Neural cell (in vitro differentiated cells): ENCODE measurements at regions not wholly inside any gene's neighbourhood (a gene's known extent, or its start where the extent isn't known, plus 50 kb on each side); places are given as distances from the start of the nearest gene placed in this dataset.

Experiments
- MXI1 ChIP-seq: fragments of 450-650 bp; conservative IDR thresholded peaks from 2 replicates; pipeline ENCODE4 v1.6.1; 2014; ENCODE audit warnings: antibody characterized with exemption, mild to moderate bottlenecking; ENCODE audit not compliant: poor library complexity, severe bottlenecking
- TF ChIP-seq, protein P1 (sequence below): fragments of 450-650 bp; IDR thresholded peaks from 2 replicates; pipeline ENCODE4 v1.5.1; 2014; ENCODE audit warnings: antibody characterized with exemption, mild to moderate bottlenecking, moderate library complexity; ENCODE audit not compliant: poor library complexity, severe bottlenecking

DNA sequence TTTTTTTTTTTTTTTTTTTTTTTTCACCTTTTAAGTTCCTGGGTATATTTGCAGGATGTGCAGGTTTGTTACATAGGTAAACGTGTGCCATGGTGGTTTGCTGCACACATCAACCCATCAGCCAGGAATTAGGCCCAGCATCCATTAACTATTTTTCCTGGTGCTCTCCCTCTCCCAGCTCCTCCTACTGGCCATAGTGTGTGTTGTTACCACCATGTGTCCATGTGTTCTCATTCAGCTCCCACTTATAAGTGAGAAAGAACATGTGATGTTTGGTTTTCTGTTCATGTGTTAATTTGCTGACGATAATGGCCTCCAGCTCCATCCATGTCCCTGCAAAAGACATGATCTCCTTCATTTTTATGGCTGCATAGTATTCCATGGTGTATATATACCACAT, 350.5 kb downstream of the MAN2A1 start:
- no peak for TF ChIP-seq MXI1
- TF ChIP-seq, protein P1, sequence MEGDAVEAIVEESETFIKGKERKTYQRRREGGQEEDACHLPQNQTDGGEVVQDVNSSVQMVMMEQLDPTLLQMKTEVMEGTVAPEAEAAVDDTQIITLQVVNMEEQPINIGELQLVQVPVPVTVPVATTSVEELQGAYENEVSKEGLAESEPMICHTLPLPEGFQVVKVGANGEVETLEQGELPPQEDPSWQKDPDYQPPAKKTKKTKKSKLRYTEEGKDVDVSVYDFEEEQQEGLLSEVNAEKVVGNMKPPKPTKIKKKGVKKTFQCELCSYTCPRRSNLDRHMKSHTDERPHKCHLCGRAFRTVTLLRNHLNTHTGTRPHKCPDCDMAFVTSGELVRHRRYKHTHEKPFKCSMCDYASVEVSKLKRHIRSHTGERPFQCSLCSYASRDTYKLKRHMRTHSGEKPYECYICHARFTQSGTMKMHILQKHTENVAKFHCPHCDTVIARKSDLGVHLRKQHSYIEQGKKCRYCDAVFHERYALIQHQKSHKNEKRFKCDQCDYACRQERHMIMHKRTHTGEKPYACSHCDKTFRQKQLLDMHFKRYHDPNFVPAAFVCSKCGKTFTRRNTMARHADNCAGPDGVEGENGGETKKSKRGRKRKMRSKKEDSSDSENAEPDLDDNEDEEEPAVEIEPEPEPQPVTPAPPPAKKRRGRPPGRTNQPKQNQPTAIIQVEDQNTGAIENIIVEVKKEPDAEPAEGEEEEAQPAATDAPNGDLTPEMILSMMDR: no peak
